HG03108 (cell line): ENCODE measurements at regions not wholly inside any gene's neighbourhood (a gene's known extent, or its start where the extent isn't known, plus 50 kb on each side); places are given as distances from the start of the nearest gene placed in this dataset.
"Not testable (repeated sequence)": the region's sequence is repeated elsewhere in the genome, so short reads cannot be mapped to it uniquely, and the experiment has no call there.

Source experiments
- ATAC-seq: cut with Tn5 transposase; IDR thresholded peaks from one replicate; pipeline ENCODE4 v1.9.1; 2021; ENCODE audit warnings: moderate library complexity; ENCODE audit not compliant: unreplicated experiment

DNA sequence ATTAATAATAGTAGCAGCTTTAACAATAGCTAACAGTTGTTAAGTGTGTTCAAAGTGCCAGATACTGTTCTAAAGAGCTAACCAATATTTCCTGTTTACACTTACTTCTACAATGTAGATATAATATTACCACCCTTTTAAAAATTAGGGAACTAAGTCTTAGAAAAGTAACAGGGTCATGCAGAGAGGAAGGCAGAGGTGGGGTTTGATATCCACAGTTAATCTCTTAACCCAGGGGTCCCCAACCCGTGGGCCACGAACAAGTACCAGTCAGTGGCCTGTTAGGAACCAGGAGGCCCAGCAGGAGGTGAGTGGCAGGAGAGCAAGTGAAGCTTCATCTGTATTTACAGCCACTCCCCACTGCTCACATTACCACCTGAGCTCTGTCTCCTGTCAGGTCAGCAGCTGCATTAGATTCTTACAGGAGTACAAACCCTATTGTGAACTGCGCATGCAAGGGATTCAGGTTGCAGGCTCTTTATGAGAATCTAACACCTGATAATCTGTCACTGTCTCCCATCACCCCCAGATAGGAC, 89.1 kb downstream of the ACTL7B start:
- ATAC-seq: no peak

DNA sequence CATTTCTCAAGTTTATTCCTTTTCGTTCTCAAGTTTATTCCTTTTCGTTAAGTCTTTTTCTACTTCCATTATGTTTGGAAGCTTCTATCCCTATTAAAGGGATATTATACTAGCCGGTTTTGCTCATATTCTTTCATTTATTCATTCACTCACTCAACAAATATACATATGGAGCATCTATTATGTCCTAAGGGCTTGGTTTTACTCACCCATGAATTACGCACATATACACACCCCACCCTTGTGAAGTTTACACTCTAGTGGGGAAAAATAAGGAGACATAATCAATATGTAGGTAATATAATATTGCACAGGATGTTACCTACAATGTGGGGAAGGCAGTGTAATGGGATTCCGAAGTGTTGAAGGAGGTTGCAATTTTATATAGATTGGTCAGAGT, 90.5 kb downstream of the ACTL7B start:
- ATAC-seq: no peak

DNA sequence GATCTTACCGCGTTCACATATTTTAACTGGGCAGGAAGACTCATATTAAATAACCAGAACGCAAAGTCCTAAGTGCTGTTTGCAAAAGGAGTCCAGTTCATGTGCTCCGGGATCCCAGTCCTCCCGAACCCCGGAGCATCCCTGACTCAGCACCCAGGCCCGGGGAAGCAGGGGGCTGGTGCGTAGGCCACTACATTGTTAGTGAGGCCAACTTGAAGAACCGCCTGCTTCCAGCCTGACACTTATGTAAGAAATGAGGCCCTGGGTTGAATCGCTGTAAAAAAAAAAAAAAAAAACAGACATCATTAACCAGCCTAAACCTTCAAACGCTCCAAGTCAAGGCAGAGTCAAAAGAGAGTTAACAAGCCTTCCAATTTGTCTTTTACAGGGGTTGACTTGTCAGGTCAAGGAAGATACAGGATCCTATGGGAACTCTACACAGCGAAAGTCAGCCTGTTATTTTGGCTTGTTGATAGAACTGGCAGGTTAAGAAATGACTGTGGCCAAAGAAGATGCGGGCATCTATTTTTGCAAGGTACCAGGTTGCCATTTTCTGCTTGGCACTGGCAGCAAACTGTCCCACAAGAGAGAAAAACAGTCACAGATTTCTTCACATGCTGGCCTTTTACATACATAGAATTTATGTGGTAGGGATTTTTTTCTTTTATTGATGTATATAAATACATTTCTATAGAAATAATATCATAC, 93.3 kb downstream of the ACTL7B start:
- ATAC-seq: no peak

DNA sequence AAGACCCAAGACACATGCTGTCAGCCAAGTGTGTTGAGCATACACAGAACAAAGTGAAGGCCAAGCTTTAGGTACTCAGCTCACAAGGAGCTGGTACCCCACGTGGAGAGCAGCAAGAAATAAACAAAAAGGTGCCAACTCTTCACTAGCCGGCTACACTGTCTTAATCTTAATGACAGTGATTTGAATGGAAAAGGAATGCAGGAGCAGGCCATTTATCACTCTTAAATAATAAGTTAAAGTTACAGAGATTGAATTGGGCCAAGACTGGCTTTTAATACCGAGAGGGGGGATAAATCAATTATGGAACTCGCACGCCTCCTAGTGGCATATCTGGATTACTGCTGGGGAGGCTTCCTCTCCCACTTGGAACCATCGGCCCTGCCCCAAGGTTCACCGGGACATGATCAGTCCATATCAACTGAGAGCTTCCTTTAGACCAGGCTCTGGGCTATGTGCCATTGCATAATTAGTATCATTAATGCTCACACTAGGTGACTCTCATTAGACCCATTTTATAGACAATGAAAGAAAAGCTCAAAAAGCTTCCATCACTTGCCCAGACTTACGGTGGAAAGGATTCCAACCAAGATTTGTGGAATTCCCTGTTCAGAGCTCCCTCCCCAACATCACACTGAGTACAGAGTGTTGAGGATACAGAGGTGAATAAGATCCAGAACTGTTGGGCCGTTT, 94.0 kb downstream of the ACTL7B start:
- no peak for ATAC-seq

DNA sequence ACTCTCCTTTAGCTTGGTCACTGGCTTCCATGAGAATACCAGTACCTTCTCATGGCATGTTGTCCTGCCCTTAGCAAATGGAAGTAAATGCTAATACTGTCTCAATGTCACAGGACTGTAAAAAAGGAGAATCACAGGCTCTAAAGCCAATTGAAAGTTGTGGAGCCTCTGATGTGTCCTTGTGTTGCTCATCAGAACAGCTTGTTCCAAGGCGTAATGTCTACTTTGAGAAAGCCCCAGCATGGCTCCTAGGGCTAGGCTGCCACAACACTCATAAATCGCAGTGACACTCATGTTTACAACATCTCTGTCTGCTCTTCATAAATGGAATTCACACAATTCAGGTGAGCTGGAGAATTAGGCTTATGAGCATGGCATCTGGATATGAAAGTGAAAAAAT, 94.9 kb downstream of the ACTL7B start:
- ATAC-seq: no peak

DNA sequence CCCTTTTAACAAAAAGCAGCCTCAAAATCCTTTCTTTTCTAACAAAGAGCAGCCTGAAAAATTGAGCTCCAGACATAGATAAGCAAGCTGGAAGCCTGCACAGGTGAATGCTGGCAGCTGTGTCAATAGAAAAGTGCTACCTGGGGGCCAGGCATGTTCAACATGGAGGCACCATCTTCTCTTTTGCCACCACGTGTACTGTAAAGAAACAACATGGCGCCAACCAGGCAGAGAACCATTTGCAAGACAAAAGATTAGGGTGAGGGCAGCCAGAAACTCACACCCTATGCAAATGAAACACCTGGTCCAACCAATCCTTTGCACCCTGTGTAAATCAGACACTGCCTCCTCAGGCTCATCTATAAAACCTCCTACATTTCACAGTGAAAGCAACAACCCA, 96.0 kb downstream of the ACTL7B start:
- ATAC-seq: no peak

DNA sequence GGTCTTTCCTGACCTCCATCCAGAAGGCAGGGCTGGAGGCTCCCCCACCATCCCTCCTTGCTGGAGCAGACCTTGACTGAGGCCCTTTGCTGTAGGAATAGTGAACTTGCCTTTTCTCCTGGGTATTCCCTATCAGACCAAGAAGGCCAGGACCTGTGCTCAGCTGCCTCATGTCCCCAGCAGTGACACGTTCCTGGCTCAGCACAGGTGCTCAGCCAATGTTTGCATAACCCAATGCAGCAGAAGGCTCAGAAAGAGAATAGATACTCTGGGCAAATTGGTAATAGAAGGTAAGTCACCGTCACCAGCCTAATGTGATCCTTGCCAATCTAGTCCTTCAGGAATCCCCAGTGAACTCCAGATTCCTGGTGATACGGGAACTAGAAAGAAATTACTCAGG, 96.4 kb downstream of the ACTL7B start:
- ATAC-seq: no peak

DNA sequence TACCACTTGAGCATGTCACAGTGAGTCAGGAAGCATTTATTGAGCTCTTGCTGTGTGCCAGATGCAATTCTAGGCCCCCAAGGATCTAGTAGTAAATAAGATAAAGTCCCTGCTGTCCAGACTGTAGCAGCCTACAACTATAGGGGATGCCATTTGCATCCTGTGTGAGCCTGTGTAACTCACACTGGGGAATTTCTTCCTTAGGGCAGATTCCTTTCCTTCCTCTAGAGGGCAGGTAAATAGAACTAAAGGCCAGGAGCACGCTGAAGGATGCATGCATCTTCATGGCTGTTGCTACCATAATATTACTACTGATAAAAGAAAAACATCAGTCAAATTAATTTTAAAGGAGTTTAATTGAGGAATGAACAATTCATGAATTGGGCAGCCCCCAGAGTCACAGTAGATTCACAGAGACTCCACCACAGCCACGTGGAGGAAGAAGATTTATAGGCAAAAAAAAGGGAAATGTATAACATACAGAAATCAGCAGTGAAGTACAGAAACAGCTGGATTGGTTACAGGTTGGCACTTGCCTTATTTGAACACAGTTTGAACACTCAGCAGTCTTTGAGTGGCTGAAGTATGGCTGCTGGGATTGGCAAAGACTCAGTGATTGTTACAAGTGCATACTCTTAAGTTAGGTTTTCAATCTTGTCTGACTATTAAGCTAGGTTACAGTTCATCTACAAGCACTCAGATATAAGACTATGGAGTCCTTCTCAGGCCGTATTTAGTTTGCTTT, 98.9 kb downstream of the ACTL7B start:
- no peak for ATAC-seq

DNA sequence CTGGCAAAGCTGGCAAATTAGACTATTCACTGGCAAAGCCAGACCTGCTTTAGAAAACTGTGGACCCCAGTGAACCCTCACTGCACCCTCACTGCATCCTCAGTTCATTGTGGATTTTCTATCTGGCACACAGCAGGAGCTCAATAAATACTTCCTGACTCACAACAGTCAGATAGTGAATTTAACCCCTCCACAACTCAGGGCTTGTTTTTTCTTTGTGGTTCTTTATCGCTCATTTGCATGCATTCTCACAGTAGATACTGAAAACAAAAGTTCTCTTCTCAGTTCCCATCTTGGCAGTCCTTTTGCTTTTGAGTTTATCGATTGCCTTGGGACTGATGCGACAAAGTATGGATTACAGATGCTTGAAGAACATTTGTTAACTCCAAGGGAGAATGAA, 99.8 kb downstream of the ACTL7B start:
- no peak for ATAC-seq

DNA sequence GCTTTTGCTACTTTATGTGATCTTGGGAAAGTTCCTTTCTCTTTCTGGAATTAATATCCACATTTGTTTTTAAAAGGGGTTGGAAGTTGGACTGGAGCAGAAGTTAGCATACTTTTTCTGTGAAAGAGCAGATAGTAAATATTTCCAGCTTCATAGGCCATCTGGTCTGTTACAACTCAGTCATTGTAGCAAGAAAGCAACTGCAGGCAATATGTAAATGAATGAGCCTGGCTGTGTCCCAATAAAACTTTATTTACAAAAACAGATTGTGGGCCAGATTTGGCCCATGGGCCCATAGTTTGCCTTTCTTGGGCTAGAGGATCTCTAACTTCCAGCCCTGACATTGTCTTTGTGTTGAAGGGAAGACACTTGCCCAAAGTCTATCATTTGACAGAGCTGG, 104.4 kb downstream of the ACTL7B start:
- ATAC-seq: no peak

DNA sequence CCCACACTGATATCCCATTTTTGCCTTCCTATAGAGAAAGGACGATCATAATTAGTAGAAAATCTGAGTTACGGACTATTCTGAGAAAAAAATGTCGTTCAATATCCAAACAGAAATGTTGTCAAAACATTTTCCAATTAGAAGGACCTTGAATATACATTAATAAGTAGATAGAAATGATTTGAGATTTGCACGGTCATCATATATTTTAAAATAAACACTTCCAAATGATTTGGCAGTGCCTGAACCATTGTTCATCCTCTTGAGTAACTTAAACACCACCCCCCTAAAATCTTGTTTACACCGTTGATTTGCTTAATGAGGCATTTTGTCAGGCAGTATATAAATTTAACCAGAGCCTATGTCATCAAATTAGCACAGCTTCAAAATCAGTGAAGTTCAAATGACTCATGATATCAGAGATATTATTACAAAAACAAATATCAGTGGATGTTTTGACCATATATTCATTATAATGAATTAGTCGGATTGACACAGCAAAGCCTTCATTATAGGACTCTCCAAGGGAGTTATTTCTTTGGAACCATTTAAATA, 105.0 kb downstream of the ACTL7B start:
- ATAC-seq: no peak

DNA sequence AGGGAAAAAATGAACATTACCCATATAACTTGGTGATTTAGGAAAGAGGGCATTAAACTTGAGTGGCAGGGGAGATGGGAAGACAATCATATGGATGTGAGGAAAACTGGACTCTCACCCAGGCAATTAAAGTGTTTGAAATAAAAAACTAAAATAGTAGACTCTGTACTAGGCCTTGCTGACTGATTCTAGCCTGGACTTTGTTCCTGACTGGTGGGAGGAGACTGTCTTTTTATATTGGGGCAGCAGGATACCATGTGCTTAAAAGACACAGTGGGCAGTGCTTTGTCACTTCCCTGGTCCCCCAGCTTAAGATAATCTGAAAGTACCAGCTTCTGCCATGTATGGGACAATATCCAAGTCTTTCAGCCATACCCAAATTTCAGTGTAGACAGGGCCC, 107.0 kb downstream of the ACTL7B start:
- no peak for ATAC-seq

DNA sequence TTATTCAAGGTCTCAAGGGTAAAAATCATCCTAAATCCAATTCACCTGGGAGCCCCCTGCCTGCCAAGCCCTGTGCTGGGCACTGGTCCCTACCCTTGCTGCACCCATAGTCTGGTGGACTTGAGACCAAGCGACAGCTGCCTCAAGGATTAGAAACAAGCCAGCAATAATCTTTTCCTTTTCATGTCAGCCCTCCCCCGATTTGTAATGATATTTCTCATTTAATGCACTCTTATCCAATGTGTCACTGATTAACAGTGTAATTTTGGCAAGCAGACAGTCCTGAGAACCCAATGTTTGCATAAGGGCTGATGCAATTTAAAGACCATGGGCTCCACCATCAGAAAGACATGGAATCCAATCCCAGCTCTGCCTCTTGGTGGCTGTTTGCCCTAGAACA, 108.9 kb downstream of the ACTL7B start:
- ATAC-seq: no peak

DNA sequence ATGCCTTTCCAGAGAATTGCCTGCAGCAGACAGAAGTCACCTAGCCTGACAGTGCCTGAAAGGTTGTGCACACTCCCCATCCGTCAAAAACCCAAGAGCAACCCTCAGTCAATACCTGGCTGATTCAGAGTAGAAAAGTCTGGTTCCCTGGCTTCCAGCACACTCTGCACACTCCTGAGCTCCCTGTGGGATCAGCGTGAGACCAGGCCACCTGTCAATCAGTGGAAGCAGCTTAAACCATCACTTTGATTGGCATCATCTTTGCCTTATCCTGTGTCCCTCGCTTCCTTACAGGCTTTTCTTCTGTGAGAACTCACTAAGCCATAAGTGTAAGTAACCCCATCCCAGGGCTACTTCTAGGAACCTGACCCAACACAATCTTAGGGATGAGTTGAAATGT, 109.8 kb downstream of the ACTL7B start:
- no peak for ATAC-seq

DNA sequence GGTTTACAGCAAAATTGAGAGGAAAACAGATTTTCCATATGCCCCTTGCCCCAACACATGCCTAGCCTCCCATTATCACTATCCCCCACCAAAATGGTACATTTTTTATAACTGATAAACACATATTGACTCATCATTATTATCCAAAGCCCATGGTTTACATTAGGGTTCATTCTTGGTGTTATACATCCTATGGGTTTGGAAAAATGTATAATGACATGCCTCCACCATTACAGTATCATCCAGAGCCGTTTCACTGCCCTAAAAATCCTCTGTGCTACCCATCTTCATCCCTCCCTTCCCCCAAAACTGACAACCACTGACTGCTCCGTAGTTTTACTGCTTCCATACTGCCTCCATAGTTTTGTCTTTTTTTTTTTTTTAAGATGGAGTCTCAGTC, 111.1 kb downstream of the ACTL7B start:
- ATAC-seq: no peak

DNA sequence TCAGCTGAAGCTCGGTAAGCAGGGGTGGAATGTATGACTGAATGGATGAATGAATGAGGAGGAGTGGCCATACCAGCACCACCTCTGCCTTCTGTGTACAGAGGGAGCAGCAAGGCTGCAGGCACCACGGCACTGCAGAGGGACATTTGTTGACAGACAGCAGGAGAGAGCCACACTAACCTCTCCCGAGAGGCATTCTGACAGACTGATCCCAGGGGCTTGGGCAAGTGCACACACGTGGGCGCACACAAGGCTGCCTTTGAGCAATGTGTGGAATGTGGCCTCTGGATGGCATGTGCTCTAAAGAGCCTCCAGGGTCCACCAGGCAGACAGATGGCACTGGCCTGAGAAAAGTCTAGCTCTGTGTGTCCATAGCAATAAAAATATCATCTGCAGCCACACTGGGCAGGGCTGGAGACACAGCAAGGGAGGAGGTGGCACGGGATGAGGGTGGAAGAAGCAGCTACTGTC, 111.8 kb downstream of the ACTL7B start:
- ATAC-seq: no peak

DNA sequence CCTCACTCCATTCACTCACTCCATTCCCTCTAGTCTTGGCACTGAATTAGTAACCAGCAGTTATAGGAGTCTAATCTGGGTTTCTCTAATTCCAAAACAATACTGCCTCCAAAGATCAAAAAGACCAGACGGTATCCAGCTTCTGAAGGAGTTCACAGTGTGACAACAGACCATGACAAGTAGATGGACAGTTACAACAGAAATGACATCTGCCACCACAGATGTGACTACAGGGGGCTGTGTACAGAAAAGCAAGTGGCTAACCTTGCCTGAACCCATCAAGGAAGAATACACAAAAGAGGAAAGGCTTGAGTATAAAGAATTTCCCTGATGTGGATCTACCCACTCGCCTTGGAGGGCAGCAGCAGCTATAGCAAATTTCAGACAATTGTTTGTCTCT, 112.4 kb downstream of the ACTL7B start:
- no peak for ATAC-seq

DNA sequence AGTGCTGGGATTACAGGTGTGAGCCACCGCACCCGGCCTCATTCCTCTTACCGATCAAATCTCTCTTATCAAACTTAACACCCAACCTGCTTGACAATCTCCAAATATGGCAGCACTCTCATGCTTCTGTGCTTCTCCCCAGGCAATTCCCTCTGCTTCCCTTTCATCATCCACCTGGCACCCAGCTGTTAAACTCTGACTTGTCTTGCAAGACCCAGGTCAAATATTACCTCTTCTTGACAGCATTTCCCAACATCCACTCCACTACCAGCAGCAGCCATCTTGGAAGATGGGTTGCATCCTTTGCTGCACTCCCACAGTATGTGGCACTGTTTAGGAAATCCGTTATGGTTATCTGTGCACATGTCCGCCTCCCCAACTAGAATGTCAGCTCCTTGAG, 113.6 kb downstream of the ACTL7B start:
- no peak for ATAC-seq

DNA sequence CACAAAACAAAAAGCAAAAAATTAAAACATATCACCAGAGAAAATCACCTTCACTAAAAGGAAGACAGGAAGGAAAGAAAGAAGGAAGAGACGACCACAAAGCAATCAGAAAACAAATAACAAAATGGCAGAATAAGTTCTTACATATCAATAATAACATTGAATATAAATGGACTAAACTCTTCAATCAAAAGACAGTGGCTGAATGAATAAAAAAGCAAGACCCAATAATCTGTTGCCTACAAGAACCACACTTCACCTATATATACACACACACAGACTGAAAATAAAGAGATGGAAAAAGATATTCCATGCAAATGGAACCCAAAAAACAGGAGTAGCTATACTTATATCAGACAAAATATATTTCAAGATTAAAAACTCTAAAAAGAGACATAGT, 124.5 kb downstream of the ACTL7B start:
- ATAC-seq: not testable (repeated sequence)

DNA sequence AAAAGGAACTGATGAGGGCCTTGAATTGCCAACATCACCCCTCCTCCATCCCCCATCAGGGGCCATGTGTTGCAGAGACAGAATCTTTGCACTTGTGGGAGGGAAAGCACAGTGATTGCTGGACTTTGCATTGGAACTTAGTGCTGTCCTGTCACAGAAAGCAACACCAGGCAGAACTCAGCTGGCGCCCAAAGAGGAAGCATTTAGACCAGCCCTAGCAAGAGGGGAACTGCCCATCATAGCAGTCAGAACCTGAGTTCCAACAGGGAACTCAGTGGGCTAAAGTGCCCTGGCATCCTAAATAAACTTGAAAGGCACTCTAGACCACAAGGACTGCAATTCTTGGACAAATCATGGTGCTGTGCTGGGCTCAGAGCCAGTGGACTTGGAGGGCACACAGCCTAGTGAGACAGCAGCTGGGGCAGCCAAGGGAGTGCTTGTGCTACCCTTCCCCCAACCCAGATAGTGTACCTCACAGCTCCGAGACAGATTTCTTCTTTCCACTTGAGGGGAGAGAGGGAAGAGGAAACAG, 128.1 kb downstream of the ACTL7B start:
- ATAC-seq: no peak

DNA sequence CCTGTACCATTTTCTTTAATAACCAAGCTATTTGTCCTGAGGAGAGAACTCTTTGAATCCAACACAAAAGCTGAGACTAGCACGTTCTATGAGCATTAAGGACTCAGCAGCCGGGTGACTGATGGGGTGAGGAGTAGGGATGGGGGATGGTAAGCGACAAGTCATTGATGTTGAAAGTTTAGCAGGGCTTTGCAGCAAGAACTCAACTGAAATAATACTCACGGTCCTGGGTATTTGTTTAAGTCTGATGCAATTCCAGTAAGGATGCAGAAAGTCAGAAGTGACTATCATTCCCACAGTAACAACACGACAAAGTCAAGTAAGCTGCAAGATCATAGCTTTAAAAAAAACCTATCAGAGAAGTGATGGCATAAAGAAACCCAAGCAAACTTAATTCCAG, 131.1 kb downstream of the ACTL7B start:
- no peak for ATAC-seq
